Inflammatory macrophage (primary cell): ENCODE measurements at regions not wholly inside any gene's neighbourhood (a gene's known extent, or its start where the extent isn't known, plus 50 kb on each side); places are given as distances from the start of the nearest gene placed in this dataset.
A peak's percentile ranks its signal among the peaks of the same experiment; 100 is the strongest.

ENCODE experiments used
- DNase-seq, 2 donors: peaks; one replicate each; pipeline ENCODE4 v3.0.0-alpha.2; 2020 to 2022

DNA sequence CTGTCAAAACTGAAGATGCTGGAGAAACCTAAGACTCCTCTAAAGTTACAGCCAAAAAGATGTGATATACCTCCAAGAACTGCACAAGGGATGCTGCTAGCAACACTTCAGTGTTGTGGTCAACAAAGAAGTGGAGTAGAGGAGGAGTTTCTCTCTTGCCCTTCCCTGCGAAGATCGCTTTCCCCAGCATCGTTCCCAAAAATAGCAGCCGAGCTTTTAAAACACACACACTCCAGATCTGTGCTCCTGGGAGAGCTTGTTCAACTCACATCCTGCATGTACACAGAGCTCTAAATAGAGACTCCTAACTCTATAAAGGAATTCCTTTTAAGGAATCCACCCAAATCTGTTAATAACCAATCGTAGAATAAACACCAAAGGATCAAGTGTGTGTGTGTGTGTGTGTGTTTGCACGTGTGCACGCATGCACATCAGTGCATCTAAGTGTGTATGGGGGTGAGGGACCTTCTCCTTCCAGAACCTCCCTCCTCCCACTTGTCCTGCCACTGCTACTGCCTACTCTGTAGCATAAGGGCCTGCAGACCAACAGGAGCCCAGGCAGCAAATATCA is 58.5 kb downstream of the PSMG1 start:
- DNase-seq, result no peak

- no peak for DNase-seq
Measured at GRCh38 chr21:39123375-39123774, 59.9 kb downstream of the PSMG1 start.

GRCh38 chr21:39121600-39122355 is 61.5 kb downstream of the PSMG1 start:
- no peak for DNase-seq

DNA sequence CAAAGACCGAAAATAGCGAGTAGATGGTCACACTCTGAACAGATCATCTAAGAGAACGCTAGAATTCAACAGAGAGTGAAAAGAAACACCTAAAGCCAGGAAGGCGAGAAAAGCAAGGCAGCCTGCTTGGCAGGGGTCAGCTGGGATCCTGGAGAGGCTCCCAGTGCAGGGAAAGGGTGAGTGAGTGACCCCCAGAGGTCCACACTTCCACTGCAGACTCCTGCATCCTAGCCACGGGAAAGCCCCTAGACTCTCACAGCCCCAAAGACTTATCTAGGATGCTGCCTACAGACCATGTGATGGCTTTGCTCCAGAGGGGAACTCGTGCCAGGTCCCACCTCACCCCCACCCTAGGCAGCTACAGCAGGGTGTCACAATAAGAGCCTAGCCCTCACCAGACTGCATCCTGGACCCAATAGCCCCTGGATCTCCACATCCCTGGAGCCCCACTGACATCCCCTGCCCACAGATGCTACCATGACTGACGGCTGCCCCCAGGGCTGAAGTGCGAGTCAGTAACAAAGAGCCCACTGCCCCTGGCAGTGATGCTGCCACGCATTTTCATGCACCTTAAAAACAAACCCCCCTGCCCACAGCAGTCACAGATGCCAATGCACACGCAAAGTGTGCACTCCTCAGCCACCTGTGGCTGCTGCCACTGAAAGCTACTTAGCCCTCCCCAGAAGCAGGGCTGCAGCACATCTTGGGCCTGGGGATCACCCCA is 62.2 kb downstream of the PSMG1 start:
- DNase-seq, result no peak

DNA sequence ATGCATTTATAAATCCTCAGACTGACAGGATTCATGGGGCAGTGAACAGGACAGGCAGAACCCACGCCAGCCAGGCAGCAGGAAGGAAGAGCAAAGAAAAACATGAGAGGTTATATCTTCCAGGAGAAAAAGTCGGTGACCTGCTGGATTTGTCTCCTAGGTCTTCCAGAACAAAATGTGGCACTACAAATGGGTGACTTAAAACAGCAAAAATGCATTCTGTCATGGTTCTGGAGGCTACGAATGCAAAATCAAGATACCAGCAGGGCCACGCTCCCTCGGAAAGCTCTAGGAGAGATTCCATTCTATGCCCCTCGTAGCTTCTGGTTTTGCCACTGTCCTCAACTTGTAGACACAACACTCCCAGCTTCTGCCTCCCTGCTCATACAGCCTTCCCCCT is 63.4 kb downstream of the PSMG1 start:
- no peak for DNase-seq

GRCh38 chr21:39118604-39119215 is 64.5 kb downstream of the PSMG1 start:
- no peak for DNase-seq

DNA sequence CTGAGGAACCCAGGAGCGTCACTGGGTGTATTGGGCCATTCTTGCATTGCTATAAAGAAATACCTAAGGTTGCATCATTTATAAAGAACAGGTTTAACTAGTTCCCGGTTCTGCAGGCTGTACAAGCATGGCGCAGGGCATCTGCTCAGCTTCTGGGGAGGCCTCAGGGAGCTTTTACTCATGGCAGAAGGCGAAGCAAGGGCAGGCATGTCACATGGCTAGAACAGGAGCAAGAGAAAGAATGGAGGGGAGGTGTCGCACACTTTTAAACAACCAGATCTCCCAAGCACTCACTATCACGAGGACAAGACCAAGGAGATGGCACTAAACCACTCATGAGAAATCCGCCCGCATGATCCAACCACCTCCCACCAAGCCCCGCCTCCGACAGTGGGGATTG is 65.2 kb downstream of the PSMG1 start:
- peak in 1 of 2 donors; percentile 23 for DNase-seq

GRCh38 chr21:39117440-39117970 is 65.7 kb downstream of the PSMG1 start:
- no peak for DNase-seq

GRCh38 chr21:39116761-39117439 is 66.4 kb downstream of the PSMG1 start:
- no peak for DNase-seq

DNA sequence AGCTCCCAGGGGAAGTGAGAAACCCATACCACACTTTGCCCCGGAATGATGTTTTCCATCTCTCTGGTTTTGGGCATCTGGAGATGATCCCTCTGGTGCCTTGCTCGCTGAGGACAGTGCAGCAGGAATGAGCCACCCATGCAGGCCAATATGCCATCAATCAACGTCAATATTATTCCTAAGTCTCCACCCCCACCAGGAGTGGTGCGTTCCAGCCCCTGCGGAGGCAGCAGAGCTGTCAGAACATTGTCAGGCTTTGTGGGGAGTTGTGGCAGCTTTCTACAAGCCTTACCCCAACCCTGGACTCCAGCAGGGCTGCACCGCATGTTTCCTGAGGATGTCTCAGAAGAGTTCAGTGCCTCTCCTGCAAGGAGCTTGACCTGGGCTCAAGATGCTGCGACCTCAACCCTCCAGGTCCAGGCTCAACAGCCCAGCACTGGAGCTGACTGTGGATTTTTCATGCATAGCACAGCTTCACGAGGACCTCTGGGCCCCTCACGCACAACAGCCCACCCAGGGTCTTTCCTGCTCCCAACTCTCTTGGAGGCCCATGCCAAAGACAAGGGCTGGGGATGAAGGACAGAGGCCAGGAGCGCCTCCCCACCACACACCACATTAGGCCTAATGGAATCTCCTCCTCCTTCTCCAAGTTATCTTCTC is 67.5 kb downstream of the PSMG1 start:
- DNase-seq, result no peak

DNA sequence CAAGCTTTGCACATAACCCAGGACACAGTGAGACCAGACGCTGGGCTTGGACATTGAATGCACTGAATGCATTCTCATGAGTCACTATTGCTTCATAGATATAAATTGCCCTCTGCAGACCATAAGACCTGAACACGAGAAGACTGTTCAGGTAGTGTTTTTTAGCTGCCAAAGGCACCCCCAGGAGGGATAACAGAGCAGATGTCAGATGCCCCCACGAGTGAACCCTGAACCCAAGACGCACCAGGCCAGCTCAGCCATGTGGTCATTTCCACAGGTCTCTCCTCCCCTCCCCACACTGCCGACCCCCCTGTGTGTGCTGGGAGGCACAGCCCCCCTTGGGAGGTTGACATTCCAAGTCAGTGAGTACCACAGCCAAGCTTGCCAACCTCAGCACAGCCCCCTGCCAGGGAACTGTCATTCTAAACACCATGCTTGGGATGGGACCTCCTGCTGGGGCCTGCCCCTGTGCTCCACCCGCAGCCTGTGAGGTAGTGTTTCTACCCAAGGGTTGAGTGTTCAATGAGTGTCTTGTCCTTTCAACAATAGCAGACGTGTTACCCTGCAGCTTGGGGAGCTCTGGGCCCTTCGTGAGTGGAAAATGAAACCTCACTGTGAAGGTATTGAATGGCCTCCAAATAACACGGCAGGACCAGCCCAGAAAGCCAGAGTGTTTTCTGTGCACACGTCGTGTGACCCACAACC is 68.2 kb downstream of the PSMG1 start:
- DNase-seq, result no peak

GRCh38 chr21:39111931-39112550 is 71.2 kb downstream of the PSMG1 start:
- no peak for DNase-seq

GRCh38 chr21:39110431-39110830 is 72.8 kb downstream of the PSMG1 start:
- no peak for DNase-seq

DNA sequence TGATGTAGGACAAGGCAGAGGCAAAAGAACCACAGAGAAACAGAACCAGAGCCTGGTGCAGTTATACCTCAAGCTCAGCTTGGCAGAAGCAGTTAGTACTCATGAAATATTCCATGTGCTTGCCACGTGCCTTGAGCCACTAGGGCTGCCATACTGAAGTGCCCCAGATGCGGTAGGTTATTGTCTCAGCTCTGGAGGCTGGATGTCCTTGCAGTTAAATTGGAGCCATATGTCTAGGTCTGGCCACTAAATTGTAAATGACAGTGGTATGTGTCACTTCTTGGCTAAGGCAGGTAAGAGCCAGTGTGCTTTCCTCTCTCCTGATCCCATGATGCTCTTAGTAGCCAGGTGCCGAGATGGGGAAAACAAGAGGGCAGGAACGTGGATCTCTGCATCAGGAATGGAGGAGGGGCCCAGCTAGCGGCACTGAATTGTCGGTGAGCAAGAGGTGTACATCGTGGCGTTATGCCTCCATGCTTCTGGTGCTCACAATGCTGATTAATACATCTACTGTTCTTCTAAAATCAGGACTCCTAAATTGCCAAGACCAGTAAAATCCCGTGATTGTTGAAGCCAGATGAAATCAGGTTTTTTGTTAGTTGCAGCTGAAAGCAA is 73.5 kb downstream of the PSMG1 start:
- DNase-seq, result no peak

- DNase-seq, result no peak
Measured at GRCh38 chr21:39109163-39109530, 74.1 kb downstream of the PSMG1 start.

- DNase-seq, result no peak
Measured at GRCh38 chr21:39108291-39109162, 74.7 kb downstream of the PSMG1 start.

DNA sequence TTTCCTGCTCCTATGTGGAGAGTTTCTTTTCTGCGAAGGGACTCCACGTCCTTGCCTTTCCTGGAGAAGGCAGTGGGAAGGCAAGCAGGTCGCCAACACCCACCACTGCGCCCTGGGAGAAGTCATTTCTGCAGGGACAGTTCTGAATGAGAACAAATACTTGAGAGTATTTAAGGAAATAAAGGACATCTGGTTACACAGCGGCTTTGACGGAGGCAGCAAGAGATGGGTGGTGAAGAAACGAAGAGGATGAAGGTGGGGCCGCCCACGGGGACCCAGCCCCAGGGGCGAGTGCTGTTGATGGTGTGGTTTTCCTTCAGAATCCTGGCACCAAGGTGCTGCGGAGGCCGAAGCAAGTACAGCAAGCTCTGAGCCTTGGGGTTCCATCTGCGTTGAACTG is 75.5 kb downstream of the PSMG1 start:
- DNase-seq, result no peak

DNA sequence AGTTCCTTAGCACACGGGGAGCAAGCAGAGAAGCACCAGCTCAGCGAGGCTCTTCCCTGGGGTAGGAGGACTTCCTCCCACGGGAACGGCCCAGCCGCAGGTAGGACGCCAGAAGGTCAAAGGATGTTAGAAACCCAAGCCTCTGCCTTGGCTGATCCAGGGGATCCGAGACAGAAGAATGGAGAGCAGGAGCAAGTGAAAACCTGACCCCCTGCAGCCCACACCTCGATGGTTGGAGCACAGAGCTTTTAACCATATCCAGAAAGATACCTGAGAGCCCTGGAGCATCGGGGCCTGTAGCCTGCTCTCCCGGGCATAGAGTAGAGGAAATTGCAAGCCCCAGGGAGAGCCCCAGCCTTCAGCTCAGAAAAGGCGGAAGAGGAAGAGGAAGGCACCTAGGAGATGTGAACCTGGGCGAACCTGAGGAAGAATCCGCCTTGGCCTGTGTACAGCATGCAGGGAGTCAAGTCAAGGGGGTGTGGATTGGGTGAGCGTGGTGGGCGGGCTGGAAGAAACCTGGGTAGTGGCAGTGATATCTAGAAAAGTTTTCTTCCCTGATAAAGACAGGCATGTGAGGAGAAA is 76.3 kb downstream of the PSMG1 start:
- DNase-seq, result peak in 1 of 2 donors; percentile 33

DNA sequence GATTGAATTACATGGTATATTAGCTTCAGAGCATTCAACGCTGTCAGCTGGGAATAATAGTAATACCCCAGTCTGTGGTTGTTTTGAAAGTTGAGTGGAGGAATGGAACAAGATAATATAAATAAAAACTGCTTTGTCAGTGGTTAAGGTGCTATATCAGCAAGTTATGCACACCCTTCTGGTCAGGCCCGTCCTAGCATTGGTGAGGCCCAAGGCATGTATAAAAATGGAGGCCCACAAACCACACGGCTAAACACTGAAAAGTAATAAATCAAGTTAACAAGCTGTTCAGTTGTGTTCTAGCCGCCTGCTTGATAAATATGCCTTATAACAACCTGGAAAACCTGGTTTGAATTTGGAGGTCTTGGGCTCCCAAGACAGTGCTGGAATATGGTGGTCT is 77.4 kb downstream of the PSMG1 start:
- DNase-seq, result no peak
